Stimulated activated CD8-positive, alpha-beta memory T cell treated with anti-CD3 and anti-CD28 coated beads, Interleukin-15, amount 100 ng/mL, for 4 hours (primary cell): ENCODE measurements at regions not wholly inside any gene's neighbourhood (a gene's known extent, or its start where the extent isn't known, plus 50 kb on each side); places are given as distances from the start of the nearest gene placed in this dataset.

Experiments used
- DNase-seq, 2 donors: peaks; one replicate each; pipeline ENCODE4 v3.0.0-alpha.2; 2020; ENCODE audit warnings: low read depth in 2 of 2

GRCh38 chr3:24929521-24929920 is 434.9 kb upstream of the THRB start:
- DNase-seq: no peak

GRCh38 chr3:24933401-24933800 is 438.8 kb upstream of the THRB start:
- DNase-seq: no peak

GRCh38 chr3:24936574-24936973 is 441.9 kb upstream of the THRB start:
- DNase-seq: no peak

GRCh38 chr3:24937228-24937627 is 442.6 kb upstream of the THRB start:
- DNase-seq: no peak

GRCh38 chr3:24937780-24938179 is 443.1 kb upstream of the THRB start:
- DNase-seq: no peak

GRCh38 chr3:24943961-24944360 is 449.3 kb upstream of the THRB start:
- no peak for DNase-seq

GRCh38 chr3:24944805-24945520 is 450.3 kb upstream of the THRB start:
- no peak for DNase-seq

- no peak for DNase-seq
Measured at GRCh38 chr3:24945563-24945962, 450.9 kb upstream of the THRB start.

GRCh38 chr3:24947103-24947502 is 452.5 kb upstream of the THRB start:
- DNase-seq: no peak

- no peak for DNase-seq
Measured at GRCh38 chr3:24951180-24951579, 456.5 kb upstream of the THRB start.

GRCh38 chr3:24952388-24952787 is 457.7 kb upstream of the THRB start:
- DNase-seq: no peak

- DNase-seq: no peak
Measured at GRCh38 chr3:24953060-24953771, 458.6 kb upstream of the THRB start.

GRCh38 chr3:24956613-24957012 is 462.0 kb upstream of the THRB start:
- DNase-seq: no peak

- no peak for DNase-seq
Measured at GRCh38 chr3:24958271-24958670, 463.6 kb upstream of the THRB start.

- DNase-seq: no peak
Measured at GRCh38 chr3:24958910-24959447, 464.3 kb upstream of the THRB start.

GRCh38 chr3:24963762-24964625 is 464.1 kb upstream of the RARB start:
- DNase-seq: no peak

- DNase-seq: no peak
Measured at GRCh38 chr3:24965706-24966385, 462.2 kb upstream of the RARB start.

GRCh38 chr3:24968036-24968435 is 460.0 kb upstream of the RARB start:
- no peak for DNase-seq

- DNase-seq: no peak
Measured at GRCh38 chr3:24972491-24972890, 455.6 kb upstream of the RARB start.

GRCh38 chr3:24981309-24981708 is 446.8 kb upstream of the RARB start:
- DNase-seq: no peak

- DNase-seq: no peak
Measured at GRCh38 chr3:24981924-24982323, 446.1 kb upstream of the RARB start.

- DNase-seq: no peak
Measured at GRCh38 chr3:24985668-24986067, 442.4 kb upstream of the RARB start.
